ENCODE measurements at regions not wholly inside any gene's neighbourhood (a gene's known extent, or its start where the extent isn't known, plus 50 kb on each side); places are given as distances from the start of the nearest gene placed in this dataset.

- no peak for TF ChIP-seq MXI1 (IDR thresholded peaks at IDR 0.05; ENCODE audit: borderline replicate concordance, low read depth, low read length)
- no peak for TF ChIP-seq CTCF (conservative IDR thresholded peaks at IDR 0.05; ENCODE audit: low read depth, low read length)
- no peak for TF ChIP-seq CEBPB (IDR thresholded peaks at IDR 0.05; ENCODE audit: low read depth, low read length)
- TF ChIP-seq CHD1 (IDR thresholded peaks at IDR 0.05; ENCODE audit: low read depth, low read length) = no peak
Measured at GRCh38 chr9:75532233-75533050, 358.0 kb upstream of the PCSK5 start.
